ENCODE measurements at regions not wholly inside any gene's neighbourhood (a gene's known extent, or its start where the extent isn't known, plus 50 kb on each side); places are given as distances from the start of the nearest gene placed in this dataset.
"Not testable (repeated sequence)": the region's sequence is repeated elsewhere in the genome, so short reads cannot be mapped to it uniquely, and the experiment has no call there.

DNA sequence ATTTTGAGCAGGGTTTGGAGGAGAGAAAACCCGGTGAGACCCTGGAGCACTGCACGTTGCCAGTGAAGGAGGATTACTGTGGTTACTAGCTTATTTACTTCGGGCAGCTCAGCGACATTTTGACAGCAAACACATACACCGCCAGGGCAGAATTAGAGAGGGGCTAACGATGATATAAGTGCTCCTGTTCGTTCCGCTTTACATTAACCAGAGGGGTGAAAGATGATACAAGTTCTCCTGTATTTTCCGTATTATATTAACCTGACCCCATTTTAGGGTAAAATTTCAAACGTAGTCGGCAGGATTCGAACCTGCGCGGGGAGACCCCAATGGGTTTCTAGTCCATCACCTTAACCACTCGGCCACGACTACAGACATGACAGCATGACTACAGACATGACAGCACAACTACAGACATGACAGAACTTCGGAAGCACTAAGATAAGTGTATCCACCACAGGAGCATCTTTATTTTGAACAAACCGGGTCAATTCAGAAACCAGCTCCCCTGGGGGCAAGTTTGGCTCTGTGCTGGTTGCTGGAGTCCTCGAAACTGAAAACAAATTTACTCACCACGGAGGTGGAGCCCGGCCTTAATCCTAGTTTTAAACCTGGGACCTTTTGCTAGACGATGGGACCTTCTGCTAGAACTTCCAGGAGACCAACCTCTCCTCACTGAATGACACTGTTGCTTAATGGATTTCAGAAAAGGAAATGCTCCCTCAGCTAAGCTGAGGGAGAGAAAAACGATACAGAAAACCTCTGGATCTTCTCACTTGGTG, 80.4 kb upstream of the ZNF184 start:
- Histone ChIP-seq H2BK120ac (ENCODE audit: low read depth, low read length) (no peak overlapping the region), H3K36me3 (replicated peaks in 1 of 2; ENCODE audit: control insufficient read depth in 2 of 2, insufficient read depth in 2 of 2, low read length in 2 of 2) (no peaks in the 10 kb centered on the region), H3K9ac (ENCODE audit: low read depth, low read length, poor library complexity) (no peak overlapping the region), H2BK5ac (ENCODE audit: low read length) (no peak overlapping the region), H3K23ac (ENCODE audit: low read depth, low read length, poor library complexity) (no peak overlapping the region), H2AK5ac (ENCODE audit: low read depth, low read length) (no peak overlapping the region), H3K4me3 (ENCODE audit: low read length in 2 of 2) (peak overlapping the region; percentile 25 to 78), H3K14ac (ENCODE audit: low read length) (peak overlapping the region; percentile 17), H2AFZ (ENCODE audit: low read length) (peak overlapping the region; percentile 37), H4K8ac (ENCODE audit: low read depth, low read length) (no peak overlapping the region), H3K79me1 (ENCODE audit: low read depth, low read length) (no peaks in the 10 kb centered on the region), H3K27ac (replicated peaks; ENCODE audit: low read length) (peak overlapping the region; percentile 55), H2BK12ac (ENCODE audit: low read length) (no peak overlapping the region), H2BK15ac (ENCODE audit: low read length) (no peak overlapping the region), H3K4me1 (ENCODE audit: control insufficient read depth in 2 of 2, insufficient read depth in 1 of 2, low read depth in 1 of 2, low read length in 2 of 2) (no peaks in the 10 kb centered on the region), H4K91ac (ENCODE audit: low read depth, low read length, poor library complexity) (no peak overlapping the region), H3K9me3 (replicated peaks in 1 of 2; ENCODE audit: control insufficient read depth in 2 of 2, insufficient read depth in 1 of 2, low read depth in 1 of 2, low read length in 2 of 2) (no peaks in the 10 kb centered on the region), H3K18ac (ENCODE audit: low read length) (no peak overlapping the region), H3K4ac (ENCODE audit: low read length) (no peak overlapping the region), H3K4me2 (ENCODE audit: insufficient read depth, low read length, poor library complexity, severe bottlenecking) (peak overlapping the region; percentile 45), H3K27me3 (ENCODE audit: control insufficient read depth in 3 of 3, insufficient read depth in 3 of 3, low read depth in 1 of 3, low read length in 3 of 3) (peaks cover 0 to 13% (median 0%) of the 10 kb centered on the region in 3 experiments)
- DNase-seq (ENCODE audit: low spot score): no peak
- WGBS, 2 donors (ENCODE audit: extremely low coverage in 2 of 2, insufficient read length in 2 of 2, insufficient replicate concordance in 1 of 2): no CpG with 5 or more reads among the region's 23 CpGs

GRCh38 chr6:27551607-27552006, 78.7 kb upstream of the ZNF184 start:
- peaks cover 0 to 19% (median 0%) of the 10 kb centered on the region in 3 experiments for H3K27me3 ChIP-seq (ENCODE audit: control insufficient read depth in 3 of 3, insufficient read depth in 3 of 3, low read depth in 1 of 3, low read length in 3 of 3)
- no peak overlapping the region for H3K9ac ChIP-seq (ENCODE audit: low read depth, low read length, poor library complexity)
- no peak overlapping the region for H2BK120ac ChIP-seq (ENCODE audit: low read depth, low read length)
- no peak overlapping the region for H3K23ac ChIP-seq (ENCODE audit: low read depth, low read length, poor library complexity)
- no peaks in the 10 kb centered on the region for H3K36me3 ChIP-seq (replicated peaks in 1 of 2; ENCODE audit: control insufficient read depth in 2 of 2, insufficient read depth in 2 of 2, low read length in 2 of 2)
- H3K9me3 ChIP-seq (replicated peaks in 1 of 2; ENCODE audit: control insufficient read depth in 2 of 2, insufficient read depth in 1 of 2, low read depth in 1 of 2, low read length in 2 of 2): peaks cover 0 to 6% of the 10 kb centered on the region in 2 donors
- H3K4ac ChIP-seq (ENCODE audit: low read length): no peak overlapping the region
- H2BK5ac ChIP-seq (ENCODE audit: low read length): no peak overlapping the region
- H2BK15ac ChIP-seq (ENCODE audit: low read length): no peak overlapping the region
- no peak overlapping the region for H3K18ac ChIP-seq (ENCODE audit: low read length)
- no peak overlapping the region for H3K4me2 ChIP-seq (ENCODE audit: insufficient read depth, low read length, poor library complexity, severe bottlenecking)
- H4K91ac ChIP-seq (ENCODE audit: low read depth, low read length, poor library complexity): no peak overlapping the region
- H3K27ac ChIP-seq (replicated peaks; ENCODE audit: low read length): no peak overlapping the region
- H3K4me1 ChIP-seq (ENCODE audit: control insufficient read depth in 2 of 2, insufficient read depth in 1 of 2, low read depth in 1 of 2, low read length in 2 of 2): no peaks in the 10 kb centered on the region
- H2AFZ ChIP-seq (ENCODE audit: low read length): no peak overlapping the region
- H3K4me3 ChIP-seq (ENCODE audit: low read length in 2 of 2): no peak overlapping the region
- no peak overlapping the region for H3K14ac ChIP-seq (ENCODE audit: low read length)
- H2BK12ac ChIP-seq (ENCODE audit: low read length): no peak overlapping the region
- WGBS, 2 donors (ENCODE audit: extremely low coverage in 2 of 2, insufficient read length in 2 of 2, insufficient replicate concordance in 1 of 2): 100% methylated on average over 1 of the region's 2 CpGs; no CpG with 5 or more reads in 1 of the 2 donors
- no peak for DNase-seq (ENCODE audit: low spot score)
- no peak overlapping the region for H4K8ac ChIP-seq (ENCODE audit: low read depth, low read length)
- H3K79me1 ChIP-seq (ENCODE audit: low read depth, low read length): no peaks in the 10 kb centered on the region
- H2AK5ac ChIP-seq (ENCODE audit: low read depth, low read length): no peak overlapping the region

DNA sequence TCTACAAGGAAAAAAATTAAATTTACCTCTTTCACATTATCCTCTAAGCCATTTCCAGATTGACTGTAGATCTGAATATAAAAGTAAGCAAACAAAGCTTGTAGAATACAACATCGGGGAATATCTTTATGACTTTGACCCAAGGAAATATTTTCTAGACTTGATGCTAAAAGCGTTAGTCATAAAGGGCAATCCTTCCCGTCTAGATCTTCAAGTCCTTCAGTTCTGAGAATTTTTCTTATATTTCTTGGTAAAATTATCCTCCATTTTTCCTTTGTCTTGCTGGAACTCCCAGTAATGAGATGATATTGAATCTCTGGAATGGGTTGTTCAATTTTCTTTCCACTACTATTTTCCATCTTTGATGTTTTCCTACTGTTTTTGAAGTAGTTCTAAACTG, 77.8 kb upstream of the ZNF184 start:
- H3K27ac ChIP-seq (replicated peaks; ENCODE audit: low read length): no peak overlapping the region
- WGBS, 2 donors (ENCODE audit: extremely low coverage in 2 of 2, insufficient read length in 2 of 2, insufficient replicate concordance in 1 of 2): no CpG with 5 or more reads among the region's 3 CpGs
- no peak for DNase-seq (ENCODE audit: low spot score)

DNA sequence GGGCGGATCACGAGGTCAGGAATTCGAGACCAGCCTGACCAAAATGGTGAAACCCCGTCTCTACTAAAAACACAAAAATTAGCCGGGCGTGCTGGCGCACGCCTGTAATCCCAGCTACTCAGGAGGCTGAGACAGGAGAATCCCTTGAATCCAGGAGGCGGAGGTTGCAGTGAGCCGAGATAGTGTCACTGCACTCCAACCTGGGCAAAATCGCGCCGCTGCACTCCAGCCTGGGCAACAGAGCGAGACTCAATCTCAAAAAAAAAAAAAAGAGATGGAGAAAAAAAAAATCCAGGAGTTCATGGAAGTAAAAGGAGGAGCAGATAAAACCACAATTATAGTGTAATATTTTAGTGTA, 76.3 kb upstream of the ZNF184 start:
- DNase-seq (ENCODE audit: low spot score); H3K9me3 ChIP-seq (replicated peaks in 1 of 2; ENCODE audit: control insufficient read depth in 2 of 2, insufficient read depth in 1 of 2, low read depth in 1 of 2, low read length in 2 of 2); H3K4me2 ChIP-seq (ENCODE audit: insufficient read depth, low read length, poor library complexity, severe bottlenecking); H2AFZ ChIP-seq (ENCODE audit: low read length); H3K36me3 ChIP-seq (replicated peaks in 1 of 2; ENCODE audit: control insufficient read depth in 2 of 2, insufficient read depth in 2 of 2, low read length in 2 of 2); H2BK120ac ChIP-seq (ENCODE audit: low read depth, low read length); H3K23ac ChIP-seq (ENCODE audit: low read depth, low read length, poor library complexity); H2BK12ac ChIP-seq (ENCODE audit: low read length); H3K27ac ChIP-seq (replicated peaks; ENCODE audit: low read length); H4K8ac ChIP-seq (ENCODE audit: low read depth, low read length); H2BK5ac ChIP-seq (ENCODE audit: low read length); H3K4me3 ChIP-seq (ENCODE audit: low read length in 2 of 2); H3K18ac ChIP-seq (ENCODE audit: low read length); H3K79me1 ChIP-seq (ENCODE audit: low read depth, low read length); H3K14ac ChIP-seq (ENCODE audit: low read length); H3K4ac ChIP-seq (ENCODE audit: low read length); H2AK5ac ChIP-seq (ENCODE audit: low read depth, low read length); H3K9ac ChIP-seq (ENCODE audit: low read depth, low read length, poor library complexity); H2BK15ac ChIP-seq (ENCODE audit: low read length); H3K4me1 ChIP-seq (ENCODE audit: control insufficient read depth in 2 of 2, insufficient read depth in 1 of 2, low read depth in 1 of 2, low read length in 2 of 2); H4K91ac ChIP-seq (ENCODE audit: low read depth, low read length, poor library complexity): not testable (repeated sequence)
- peaks cover 0 to 42% (median 0%) of the 10 kb centered on the region in 3 experiments for H3K27me3 ChIP-seq (ENCODE audit: control insufficient read depth in 3 of 3, insufficient read depth in 3 of 3, low read depth in 1 of 3, low read length in 3 of 3)
- WGBS, 2 donors (ENCODE audit: extremely low coverage in 2 of 2, insufficient read length in 2 of 2, insufficient replicate concordance in 1 of 2): no CpG with 5 or more reads among the region's 14 CpGs

More for the DNA sequence above, 77.8 kb upstream of the ZNF184 start:
- Histone ChIP-seq H2AFZ (ENCODE audit: low read length) (no peak overlapping the region), H2BK12ac (ENCODE audit: low read length) (no peak overlapping the region), H3K9ac (ENCODE audit: low read depth, low read length, poor library complexity) (no peak overlapping the region), H3K79me1 (ENCODE audit: low read depth, low read length) (no peaks in the 10 kb centered on the region), H3K23ac (ENCODE audit: low read depth, low read length, poor library complexity) (no peak overlapping the region), H2BK15ac (ENCODE audit: low read length) (no peak overlapping the region), H4K8ac (ENCODE audit: low read depth, low read length) (no peak overlapping the region), H3K4me3 (ENCODE audit: low read length in 2 of 2) (no peak overlapping the region), H3K9me3 (replicated peaks in 1 of 2; ENCODE audit: control insufficient read depth in 2 of 2, insufficient read depth in 1 of 2, low read depth in 1 of 2, low read length in 2 of 2) (peaks cover 0 to 6% of the 10 kb centered on the region in 2 donors), H3K36me3 (replicated peaks in 1 of 2; ENCODE audit: control insufficient read depth in 2 of 2, insufficient read depth in 2 of 2, low read length in 2 of 2) (no peaks in the 10 kb centered on the region), H2BK5ac (ENCODE audit: low read length) (no peak overlapping the region), H2AK5ac (ENCODE audit: low read depth, low read length) (no peak overlapping the region), H4K91ac (ENCODE audit: low read depth, low read length, poor library complexity) (no peak overlapping the region), H3K4me1 (ENCODE audit: control insufficient read depth in 2 of 2, insufficient read depth in 1 of 2, low read depth in 1 of 2, low read length in 2 of 2) (no peaks in the 10 kb centered on the region), H3K18ac (ENCODE audit: low read length) (no peak overlapping the region), H2BK120ac (ENCODE audit: low read depth, low read length) (no peak overlapping the region), H3K4ac (ENCODE audit: low read length) (no peak overlapping the region), H3K27me3 (ENCODE audit: control insufficient read depth in 3 of 3, insufficient read depth in 3 of 3, low read depth in 1 of 3, low read length in 3 of 3) (peaks cover 0 to 28% (median 0%) of the 10 kb centered on the region in 3 experiments), H3K14ac (ENCODE audit: low read length) (no peak overlapping the region), H3K4me2 (ENCODE audit: insufficient read depth, low read length, poor library complexity, severe bottlenecking) (no peak overlapping the region)
